HG02981 (cell line): ENCODE measurements at regions not wholly inside any gene's neighbourhood (a gene's known extent, or its start where the extent isn't known, plus 50 kb on each side); places are given as distances from the start of the nearest gene placed in this dataset.

Source experiments
- ATAC-seq: cut with Tn5 transposase; IDR thresholded peaks from one replicate; pipeline ENCODE4 v1.9.1; 2021; ENCODE audit warnings: mild to moderate bottlenecking, moderate library complexity; ENCODE audit not compliant: unreplicated experiment

DNA sequence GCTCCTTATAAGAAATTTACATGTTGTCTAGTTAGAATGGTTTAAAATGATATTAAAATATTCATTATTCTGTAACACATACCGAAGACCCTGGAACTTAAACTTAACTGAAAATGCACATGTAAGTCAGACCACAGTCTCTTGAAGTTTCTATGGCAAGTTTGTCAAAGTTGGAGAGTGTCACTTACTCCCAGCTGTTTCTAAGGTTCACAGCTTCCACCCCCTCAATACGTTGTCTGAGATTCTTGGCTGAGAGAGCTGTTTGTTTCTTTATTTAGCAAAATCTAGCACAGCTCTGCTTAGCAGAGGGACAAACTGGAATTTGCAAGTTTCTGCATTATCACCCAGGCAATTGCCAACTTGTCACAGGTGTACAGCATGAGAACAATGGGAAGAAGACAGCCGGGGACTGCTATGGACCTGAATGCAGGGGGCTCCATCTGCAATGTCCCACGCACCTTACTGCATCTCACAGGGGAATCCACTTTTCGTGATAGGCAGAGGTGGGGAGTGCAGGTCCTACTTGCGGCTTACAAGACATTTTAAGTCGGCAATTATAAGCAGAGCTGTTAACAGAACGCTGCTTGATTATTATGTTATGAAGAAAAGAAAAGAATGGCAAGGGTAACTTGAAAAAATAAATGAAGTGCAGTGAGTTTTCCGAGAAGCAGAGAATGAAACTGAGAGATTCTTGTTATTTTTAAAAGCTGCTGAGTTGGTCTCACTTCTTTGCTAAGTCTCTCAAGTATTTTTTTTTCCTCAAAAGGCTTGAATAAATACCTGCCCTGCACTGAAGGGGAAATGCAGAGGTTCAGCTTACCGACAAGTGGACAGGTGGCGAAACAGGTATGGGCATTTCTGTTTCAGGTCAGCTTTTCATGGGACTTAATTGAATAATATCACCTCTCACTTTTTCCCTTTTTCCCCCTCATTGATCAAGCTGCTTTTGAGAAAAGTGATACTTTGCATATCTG is 1072.1 kb upstream of the FANCL start:
- ATAC-seq: no peak

DNA sequence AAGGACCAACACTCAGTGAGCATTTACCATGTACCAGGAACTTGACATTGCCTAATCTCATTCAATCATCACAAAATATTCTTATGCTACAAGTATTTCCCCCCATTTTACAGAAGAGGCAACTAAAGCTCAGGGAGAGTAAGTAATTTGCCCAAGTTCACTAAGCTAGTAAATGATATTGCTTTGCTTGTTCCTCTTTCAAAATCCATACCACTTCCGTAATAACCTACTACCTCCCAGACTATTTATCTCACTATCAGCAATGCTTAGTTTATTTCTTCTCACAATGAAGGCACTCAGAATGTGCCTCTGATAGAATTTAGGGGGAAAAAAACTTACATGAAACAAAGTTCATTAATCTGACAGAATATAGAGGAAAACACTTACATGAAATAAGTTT is 1070.9 kb upstream of the FANCL start:
- ATAC-seq: no peak

DNA sequence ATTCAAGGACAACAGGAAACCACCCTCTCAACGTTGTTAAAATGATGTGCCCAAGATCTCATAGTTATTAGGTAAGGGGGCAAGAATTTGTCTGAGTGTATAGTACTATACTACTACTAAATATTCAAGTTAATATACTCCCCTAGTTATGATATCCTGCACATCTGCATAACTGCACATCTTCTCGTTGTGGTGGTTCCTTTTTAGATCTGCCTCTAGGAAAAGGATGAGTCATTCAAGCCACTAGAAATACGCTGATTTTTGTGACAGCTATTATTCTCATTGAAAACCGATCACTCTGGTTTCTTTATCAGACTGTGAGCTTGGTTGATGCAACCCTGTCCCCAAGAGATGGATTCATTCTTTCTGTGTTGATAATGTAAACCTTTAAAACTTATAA is 1067.0 kb upstream of the FANCL start:
- no peak for ATAC-seq

DNA sequence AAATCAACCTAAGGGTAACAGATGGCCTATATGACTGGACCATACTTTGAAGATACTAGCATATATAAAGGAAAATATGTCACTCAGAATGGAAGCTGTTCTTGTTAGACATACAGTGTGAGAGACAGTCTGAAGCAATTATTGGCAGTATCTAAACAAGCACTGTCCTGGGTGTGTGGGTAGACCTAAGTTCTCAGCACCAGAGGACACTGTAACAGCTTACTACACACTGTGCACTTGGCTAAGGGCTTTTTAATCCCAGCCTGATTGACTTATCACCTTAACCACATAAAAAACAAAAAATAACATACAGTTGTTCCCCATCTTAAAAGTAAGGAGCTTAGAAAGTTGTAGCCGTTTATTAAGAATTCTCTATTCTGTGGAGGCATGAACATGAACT is 1066.1 kb upstream of the FANCL start:
- no peak for ATAC-seq

DNA sequence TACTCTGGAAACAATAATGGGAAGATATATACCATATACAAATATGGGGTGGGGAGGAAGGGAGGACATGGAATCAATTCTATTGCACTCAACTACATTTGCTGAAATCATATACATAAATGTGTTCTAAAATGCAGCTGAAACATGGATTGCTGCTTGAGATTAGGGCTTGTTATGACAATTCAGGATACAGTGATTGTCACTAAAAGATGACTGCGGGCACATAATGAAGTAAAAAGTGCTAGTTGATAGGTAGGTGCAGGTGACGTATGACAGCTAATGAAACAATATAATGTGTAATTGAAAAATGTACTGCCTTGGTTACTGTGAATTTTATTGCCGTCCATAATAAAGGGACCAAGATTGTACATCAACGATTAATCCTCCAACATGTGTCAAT is 1062.1 kb upstream of the FANCL start:
- no peak for ATAC-seq

DNA sequence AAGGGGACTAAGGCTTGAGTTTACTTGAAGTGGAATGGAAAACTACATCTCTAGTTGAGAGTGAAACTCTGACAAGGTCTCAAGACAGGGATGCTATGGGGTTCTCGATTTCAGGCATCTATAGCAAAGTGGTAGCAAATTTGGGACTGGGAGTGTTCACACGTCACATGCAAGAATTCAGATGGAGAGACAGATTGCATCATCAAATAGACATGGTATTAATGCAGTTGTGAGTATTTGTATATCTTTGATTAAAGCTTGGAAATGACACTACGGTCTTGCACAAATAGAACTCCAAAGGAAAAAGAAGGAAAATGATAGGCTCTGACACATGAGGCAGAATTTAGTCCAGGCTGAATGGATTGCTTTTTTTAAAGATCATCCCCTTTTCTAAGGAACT is 1061.6 kb upstream of the FANCL start:
- ATAC-seq: no peak

DNA sequence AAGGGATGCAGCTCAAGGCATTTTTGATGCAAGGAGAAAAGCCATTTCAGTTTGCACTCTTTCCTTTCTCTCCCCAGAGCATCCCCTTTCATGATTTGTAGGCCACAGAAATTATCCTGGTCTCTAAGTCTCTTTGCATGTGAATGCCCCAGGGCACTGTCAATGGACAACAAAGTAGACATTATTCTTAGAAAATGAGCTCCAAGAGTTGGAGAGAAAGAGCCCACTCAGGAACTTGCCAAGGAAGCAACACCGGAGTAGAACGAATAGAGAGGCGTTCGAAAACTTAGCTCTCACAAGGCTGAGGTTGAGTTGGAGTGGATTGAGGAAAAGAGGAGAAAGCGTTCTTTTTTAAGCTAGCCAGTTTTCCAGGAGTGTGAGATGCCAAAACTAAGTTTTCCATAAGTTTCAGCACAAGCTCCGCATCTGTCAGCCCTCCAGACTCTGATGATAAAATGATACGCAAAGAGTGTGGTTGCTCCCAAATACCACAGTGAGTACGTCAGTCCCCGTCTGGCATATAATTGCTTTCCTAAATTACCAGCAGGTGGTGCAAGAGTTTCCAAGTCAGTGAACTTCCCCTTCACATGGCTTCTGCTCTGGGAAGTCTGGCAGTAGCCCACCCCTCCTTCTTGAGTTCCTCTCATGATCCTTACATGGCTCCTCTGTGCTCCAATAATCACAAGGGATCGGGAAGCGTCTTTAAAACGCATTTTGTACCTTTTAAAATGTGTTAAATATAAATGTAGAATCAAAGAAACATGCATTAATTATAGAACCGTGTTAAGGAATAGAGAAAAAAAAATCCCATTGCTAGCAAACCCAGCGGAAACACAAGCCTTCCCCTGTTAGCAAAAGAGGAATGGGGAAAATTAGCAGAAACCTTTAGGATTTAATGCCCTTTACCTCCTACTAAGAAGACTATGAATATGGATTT is 1060.6 kb upstream of the FANCL start:
- ATAC-seq: peak; percentile 64

DNA sequence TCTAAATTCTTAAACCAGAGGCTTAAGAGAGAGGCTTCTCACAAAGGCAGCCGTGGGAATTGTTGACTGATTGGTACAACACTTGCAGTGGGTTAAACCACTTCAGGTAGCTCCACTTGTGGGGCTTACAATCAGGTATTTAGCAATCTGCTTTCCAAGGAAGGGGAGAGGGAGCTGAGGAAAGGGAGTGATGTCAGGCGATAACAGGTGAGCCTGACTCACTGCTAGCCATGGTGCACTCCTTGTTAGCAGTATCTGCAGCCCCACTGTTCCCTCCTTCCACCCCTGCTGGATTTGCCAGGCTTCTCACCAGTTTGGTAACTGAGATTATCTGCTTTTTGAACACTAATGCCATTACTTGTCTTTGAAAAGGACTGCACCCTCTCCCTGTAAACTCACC is 1056.7 kb upstream of the FANCL start:
- ATAC-seq: no peak

DNA sequence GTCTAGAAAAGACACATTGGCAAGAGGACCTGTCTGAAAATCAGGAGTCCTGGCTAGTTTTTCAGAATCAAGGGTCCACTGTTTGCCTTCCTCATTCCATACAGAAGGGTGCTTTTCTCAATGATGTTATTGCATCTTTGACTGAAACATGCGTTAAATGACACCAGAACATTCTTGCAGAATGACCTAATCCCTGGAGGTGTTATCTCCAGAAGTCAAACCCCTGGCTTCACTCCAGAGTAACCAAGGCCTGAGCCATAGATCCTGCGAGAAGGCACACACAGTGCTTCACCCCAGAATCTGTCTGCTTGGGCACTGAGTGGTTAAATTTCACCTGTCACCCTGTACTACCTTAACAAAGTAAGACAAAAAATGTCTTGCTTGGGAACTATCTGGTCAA is 1055.2 kb upstream of the FANCL start:
- no peak for ATAC-seq

DNA sequence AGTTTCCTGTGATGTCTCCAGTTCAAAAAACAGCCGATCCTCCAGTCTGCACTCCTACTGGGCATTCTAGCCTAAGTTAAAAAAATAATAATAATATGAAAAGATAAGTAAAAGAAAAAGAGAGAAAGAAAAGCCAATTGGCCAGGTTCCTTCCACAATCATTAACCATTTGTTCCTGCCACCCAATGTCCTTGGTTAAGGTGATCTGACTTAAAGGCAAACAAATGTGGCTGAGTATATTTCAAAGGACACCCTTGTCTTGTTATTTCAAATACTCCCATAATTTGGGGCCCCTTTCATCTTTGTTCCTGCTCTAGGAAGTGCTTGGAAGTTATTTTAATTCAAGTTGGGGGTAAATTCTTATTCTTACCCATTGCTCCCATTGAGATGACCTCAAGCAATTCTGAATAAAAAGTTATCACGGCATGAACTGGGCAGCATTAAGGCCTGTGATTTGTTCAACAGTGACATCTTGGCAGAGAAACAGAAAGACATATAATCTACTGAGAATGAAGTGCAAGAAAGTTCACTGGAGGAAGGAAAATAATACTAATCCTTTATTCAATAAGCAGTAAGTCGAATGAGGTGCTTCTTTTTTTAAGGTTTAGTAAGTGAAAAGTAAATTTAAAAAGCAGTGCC is 1054.5 kb upstream of the FANCL start:
- ATAC-seq: no peak

DNA sequence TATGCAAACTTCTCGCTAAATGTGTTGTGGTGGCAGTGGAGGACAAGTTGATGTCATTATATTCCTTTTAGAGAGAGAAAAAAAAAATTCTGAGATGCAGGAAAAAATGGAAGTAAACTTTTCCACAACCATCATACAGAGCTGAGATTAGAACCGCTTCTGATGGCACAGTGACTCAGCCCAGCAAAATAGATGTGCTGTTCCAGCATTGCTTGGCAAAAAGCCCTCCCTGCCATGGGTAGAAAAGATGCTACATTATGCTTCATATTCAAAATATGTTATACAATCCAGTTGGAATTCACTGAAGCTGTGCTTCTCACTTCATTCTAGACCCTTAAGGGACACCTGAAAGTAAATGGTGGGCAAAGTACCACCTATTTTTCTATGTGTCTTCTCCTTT is 1047.6 kb upstream of the FANCL start:
- ATAC-seq: no peak

DNA sequence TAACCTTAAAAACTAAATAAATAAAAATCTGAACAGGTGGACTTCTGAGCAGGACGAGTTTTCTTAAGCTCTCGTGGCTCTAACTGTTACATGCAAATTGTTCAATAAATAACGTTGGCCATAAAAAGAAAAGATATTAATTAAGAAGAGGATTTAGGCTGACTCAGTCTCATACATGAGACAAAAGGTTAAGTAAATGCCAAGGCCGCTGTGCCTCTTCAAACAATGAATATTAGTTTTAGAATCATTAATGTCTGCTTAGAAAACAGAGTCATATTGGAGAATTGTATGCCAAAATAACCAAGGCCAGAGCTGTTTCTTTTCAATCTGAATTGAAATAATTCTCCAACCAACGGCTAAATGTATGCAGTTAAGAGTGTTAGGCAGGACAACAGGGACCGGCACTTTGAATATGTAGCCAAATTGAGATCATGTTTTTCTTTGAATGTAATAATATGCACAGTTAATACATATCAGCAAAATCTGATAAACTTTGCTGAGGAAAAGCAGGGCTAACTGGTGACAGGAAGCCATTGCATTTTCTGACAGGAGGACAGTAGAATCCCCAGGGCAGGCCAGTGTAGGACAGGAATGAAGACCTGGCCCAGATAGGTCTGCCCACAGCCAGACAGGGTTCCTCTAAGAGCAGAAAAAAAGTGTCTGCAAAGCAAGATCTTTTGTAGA is 1041.4 kb upstream of the FANCL start:
- no peak for ATAC-seq

DNA sequence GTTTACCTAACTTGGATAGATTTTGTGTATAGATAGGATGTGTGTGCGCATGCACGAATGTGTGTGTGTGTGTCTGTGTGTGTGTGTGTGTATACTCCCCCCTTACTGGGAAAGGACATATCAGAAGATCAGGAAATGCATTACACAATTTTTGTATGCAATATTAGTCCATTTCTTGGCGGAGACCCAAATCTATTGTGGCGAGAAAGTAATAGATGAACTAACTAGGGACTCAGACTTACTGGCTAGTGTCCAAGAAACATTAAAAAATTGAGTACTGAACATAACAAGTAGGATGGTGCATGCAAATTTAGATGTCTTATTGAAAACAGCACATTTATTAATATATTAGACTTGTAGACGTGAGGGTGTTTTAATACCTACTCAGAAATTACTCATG is 1036.5 kb upstream of the FANCL start:
- ATAC-seq: no peak

DNA sequence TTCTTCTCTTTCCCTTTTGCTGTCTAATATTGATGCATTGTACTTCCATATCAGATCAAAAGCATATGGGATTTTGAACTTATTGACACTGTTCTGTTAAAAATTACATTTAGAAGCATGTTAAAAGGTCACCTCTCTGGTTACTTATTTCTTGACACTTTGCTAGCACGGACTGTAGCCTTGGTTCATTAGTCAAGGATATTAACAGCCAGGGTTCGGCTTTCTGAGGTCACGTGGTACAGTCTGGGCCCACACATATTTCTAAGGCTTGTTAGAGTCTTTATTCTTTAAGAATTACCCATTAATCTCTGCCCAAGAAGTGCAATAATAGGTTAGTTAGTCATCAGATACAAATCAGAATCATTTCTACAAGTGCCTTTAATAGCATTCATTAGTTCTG is 1035.8 kb upstream of the FANCL start:
- ATAC-seq: no peak

DNA sequence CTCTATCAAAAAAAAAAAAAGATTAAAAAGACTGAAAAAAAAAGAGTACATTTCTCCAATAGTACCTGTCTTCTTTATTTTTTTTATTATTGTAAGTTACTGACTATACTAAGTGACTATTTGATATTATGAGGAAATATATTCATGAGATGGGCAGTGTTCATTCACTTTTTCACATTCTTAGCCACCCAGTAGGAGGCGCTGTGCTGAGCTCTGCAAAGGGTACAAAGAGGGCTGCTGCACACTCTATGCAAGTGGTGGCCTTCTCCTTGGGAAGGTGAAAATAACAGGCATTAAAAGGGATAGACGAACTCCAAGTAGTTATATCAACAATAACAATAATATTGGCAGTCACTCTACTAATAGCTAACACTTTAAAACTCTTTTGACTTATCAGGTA is 1034.9 kb upstream of the FANCL start:
- ATAC-seq: no peak

DNA sequence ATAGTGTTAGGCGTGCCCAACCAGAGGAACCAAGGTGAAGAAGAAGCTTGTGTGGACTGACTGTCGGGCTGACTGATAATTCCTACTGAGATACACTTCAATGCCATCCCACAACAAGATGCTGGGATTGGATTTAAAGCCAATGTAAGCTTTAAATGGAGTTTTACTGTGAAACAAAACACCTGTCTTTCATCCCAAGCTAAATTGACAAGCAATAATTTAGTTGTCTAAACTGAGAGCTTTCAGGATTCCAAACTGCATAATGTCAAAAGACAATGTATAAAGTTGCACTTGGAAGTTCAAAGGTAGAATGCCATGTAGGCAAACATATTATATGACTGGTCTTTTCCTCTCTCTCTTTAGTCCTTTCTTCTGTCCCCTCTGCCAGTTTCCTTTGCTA is 1025.3 kb upstream of the FANCL start:
- no peak for ATAC-seq

DNA sequence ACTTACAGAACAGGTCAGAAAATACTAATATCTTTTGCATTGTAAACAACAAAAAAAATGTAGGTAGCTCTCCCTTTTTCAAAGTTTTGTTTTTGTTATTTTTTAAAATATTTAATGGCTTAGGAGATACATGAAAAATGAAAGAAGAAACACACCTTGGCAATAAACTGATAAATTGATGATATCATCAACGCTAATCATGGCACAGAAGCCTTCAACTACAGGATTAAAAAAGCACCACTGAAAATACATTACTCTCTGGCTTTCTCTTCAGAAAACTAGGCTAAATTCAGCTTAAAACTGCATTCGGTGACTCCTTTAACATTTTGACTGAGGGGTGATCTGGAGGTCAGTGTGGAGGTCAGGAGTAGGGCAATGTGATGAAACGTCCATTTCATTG is 1018.8 kb upstream of the FANCL start:
- ATAC-seq: no peak

DNA sequence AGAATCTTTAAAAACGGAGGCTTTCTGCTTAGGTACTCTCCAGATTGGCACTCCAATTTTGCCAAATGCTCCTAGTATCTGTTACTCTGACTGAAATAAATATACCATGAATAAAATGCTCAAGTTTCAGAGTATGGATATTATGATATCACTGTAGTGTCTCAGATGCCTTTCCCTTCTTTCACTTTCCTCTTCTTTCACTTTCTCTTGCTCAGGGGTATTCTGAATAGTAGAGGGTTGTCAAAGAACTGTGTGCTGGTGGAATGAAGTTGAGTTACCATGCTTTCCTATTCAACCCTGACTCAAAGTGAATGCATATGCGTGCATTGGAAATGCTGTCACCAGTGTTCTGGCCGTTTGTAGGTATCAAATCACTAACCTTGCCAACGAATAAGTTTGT is 1015.2 kb upstream of the FANCL start:
- no peak for ATAC-seq

DNA sequence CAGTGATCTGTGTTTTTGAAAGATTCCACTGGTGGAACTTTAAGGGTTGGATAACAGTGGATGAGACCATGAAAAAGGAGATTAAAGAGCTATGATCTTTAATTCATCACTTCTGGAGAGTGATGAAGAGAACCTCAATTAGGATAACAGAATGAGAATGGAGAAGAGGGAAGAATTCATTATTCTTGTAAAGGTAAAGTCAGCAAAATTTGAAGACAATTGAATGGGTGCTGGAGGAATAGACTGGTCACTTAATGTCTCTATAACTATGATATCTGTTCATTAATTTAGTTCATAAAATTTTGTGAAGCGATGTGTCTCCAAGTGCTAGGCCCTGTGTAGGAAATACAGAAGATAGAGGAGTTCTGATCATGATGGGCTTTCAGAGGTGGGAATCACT is 1013.2 kb upstream of the FANCL start:
- no peak for ATAC-seq

DNA sequence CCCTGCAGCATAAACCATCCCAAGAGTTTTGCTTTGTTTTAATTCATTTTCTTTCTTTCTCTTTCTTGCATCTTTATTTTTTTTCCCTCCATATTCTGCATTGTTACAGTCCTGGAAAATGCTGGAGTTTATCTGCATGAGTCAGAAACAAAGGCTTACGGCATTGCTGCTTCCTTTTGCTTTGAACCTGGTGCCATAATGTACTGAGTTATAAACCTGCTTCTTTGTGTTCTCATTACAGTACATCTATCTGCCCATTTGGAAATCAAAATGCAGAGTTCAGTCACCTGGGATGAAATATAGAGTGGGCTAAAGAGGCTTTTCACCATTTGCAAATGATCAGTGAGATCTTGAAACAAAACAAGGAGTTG is 1009.2 kb upstream of the FANCL start:
- no peak for ATAC-seq
